Muscle layer of duodenum (tissue), 2 donors: ENCODE measurements at regions not wholly inside any gene's neighbourhood (a gene's known extent, or its start where the extent isn't known, plus 50 kb on each side); places are given as distances from the start of the nearest gene placed in this dataset.
"Not testable (repeated sequence)": the region's sequence is repeated elsewhere in the genome, so short reads cannot be mapped to it uniquely, and the experiment has no call there.

Source experiments
- H3K27ac ChIP-seq: one replicate; pipeline ENCODE4 v1.7.0; 2013; ENCODE audit warnings: mild to moderate bottlenecking, low read length
- H3K27me3 ChIP-seq: one replicate; pipeline ENCODE4 v1.7.0; 2013; ENCODE audit warnings: low read depth, mild to moderate bottlenecking, control low read depth, low read length
- H3K36me3 ChIP-seq, 2 donors: one replicate each; pipeline ENCODE4 v1.7.0; 2013; ENCODE audit warnings: low read length in 2 of 2, control low read depth in 1 of 2, mild to moderate bottlenecking in 1 of 2; ENCODE audit not compliant: insufficient read depth in 2 of 2, control insufficient read depth in 1 of 2
- H3K4me1 ChIP-seq, 2 donors: one replicate each; pipeline ENCODE4 v1.7.0; 2013; ENCODE audit warnings: low read length in 2 of 2, mild to moderate bottlenecking in 2 of 2, control low read depth in 1 of 2, moderate library complexity in 1 of 2; ENCODE audit not compliant: insufficient read depth in 2 of 2, control insufficient read depth in 1 of 2
- H3K4me3 ChIP-seq, 2 donors: one replicate each; pipeline ENCODE4 v1.7.0; 2013; ENCODE audit warnings: low read length in 2 of 2, low read depth in 1 of 2, mild to moderate bottlenecking in 1 of 2
- H3K9me3 ChIP-seq, 2 donors: one replicate each; pipeline ENCODE4 v1.7.0; 2013; ENCODE audit warnings: low read length in 2 of 2, control low read depth in 1 of 2, mild to moderate bottlenecking in 1 of 2; ENCODE audit not compliant: control insufficient read depth in 1 of 2
- donor health status: healthy.

GRCh38 chr3:137171834-137172603 lies 214.2 kb downstream of the IL20RB start:
- Histone ChIP-seq H3K36me3 (no peaks in the 10 kb centered on the region), H3K4me1 (no peaks in the 10 kb centered on the region), H3K27me3 (no peaks in the 10 kb centered on the region), H3K27ac (no peak overlapping the region), H3K4me3 (no peak overlapping the region), H3K9me3 (no peaks in the 10 kb centered on the region)

- Histone ChIP-seq H3K36me3 (no peaks in the 10 kb centered on the region), H3K4me1 (no peaks in the 10 kb centered on the region), H3K9me3 (no peaks in the 10 kb centered on the region), H3K27ac (no peak overlapping the region), H3K27me3 (no peaks in the 10 kb centered on the region), H3K4me3 (no peak overlapping the region)
These were observed 214.9 kb downstream of the IL20RB start for GRCh38 chr3:137172728-137173127.

GRCh38 chr3:137174514-137174913 lies 216.7 kb downstream of the IL20RB start:
- Histone ChIP-seq H3K4me3 (no peak overlapping the region), H3K9me3 (no peaks in the 10 kb centered on the region), H3K36me3 (no peaks in the 10 kb centered on the region)

GRCh38 chr3:137180220-137180619 lies 222.4 kb downstream of the IL20RB start:
- Histone ChIP-seq H3K4me3 (no peak overlapping the region), H3K4me1 (no peaks in the 10 kb centered on the region), H3K27ac (no peak overlapping the region), H3K36me3 (no peaks in the 10 kb centered on the region), H3K27me3 (no peaks in the 10 kb centered on the region), H3K9me3 (no peaks in the 10 kb centered on the region)

More at GRCh38 chr3:137174514-137174913, 216.7 kb downstream of the IL20RB start:
- Histone ChIP-seq H3K4me1 (no peaks in the 10 kb centered on the region), H3K27ac (no peak overlapping the region), H3K27me3 (no peaks in the 10 kb centered on the region)

- Histone ChIP-seq H3K4me3 (no peak overlapping the region), H3K36me3 (no peaks in the 10 kb centered on the region), H3K27me3 (no peaks in the 10 kb centered on the region), H3K4me1 (no peaks in the 10 kb centered on the region), H3K9me3 (no peaks in the 10 kb centered on the region), H3K27ac (no peak overlapping the region)
These were observed 233.5 kb downstream of the IL20RB start for GRCh38 chr3:137191133-137191923.

- Histone ChIP-seq H3K27ac (no peak overlapping the region), H3K9me3 (no peaks in the 10 kb centered on the region), H3K4me3 (no peak overlapping the region), H3K27me3 (no peaks in the 10 kb centered on the region), H3K4me1 (no peaks in the 10 kb centered on the region), H3K36me3 (no peaks in the 10 kb centered on the region)
These were observed 234.2 kb downstream of the IL20RB start for GRCh38 chr3:137191951-137192350.

GRCh38 chr3:137194301-137194700 lies 236.5 kb downstream of the IL20RB start:
- H3K27me3 ChIP-seq = no peaks in the 10 kb centered on the region
- no peak overlapping the region for H3K27ac ChIP-seq
- no peaks in the 10 kb centered on the region for H3K36me3 ChIP-seq
- H3K4me3 ChIP-seq = no peak overlapping the region
- no peaks in the 10 kb centered on the region for H3K4me1 ChIP-seq
- H3K9me3 ChIP-seq = no peaks in the 10 kb centered on the region

GRCh38 chr3:137198374-137198773 lies 240.6 kb downstream of the IL20RB start:
- not testable (repeated sequence) for H3K36me3 ChIP-seq, H3K9me3 ChIP-seq, H3K27ac ChIP-seq, H3K4me3 ChIP-seq, H3K27me3 ChIP-seq, H3K4me1 ChIP-seq

- Histone ChIP-seq H3K36me3 (no peaks in the 10 kb centered on the region), H3K9me3 (no peaks in the 10 kb centered on the region), H3K27ac (no peak overlapping the region), H3K4me3 (no peak overlapping the region), H3K4me1 (peaks cover 0 to under 1% of the 10 kb centered on the region in 2 donors), H3K27me3 (no peaks in the 10 kb centered on the region)
These were observed 241.9 kb downstream of the IL20RB start for GRCh38 chr3:137199678-137200077.

GRCh38 chr3:137201066-137201465 lies 243.3 kb downstream of the IL20RB start:
- Histone ChIP-seq H3K27ac (no peak overlapping the region), H3K4me1 (peaks cover 0 to 7% of the 10 kb centered on the region in 2 donors), H3K27me3 (no peaks in the 10 kb centered on the region), H3K36me3 (no peaks in the 10 kb centered on the region), H3K9me3 (no peaks in the 10 kb centered on the region), H3K4me3 (no peak overlapping the region)

- Histone ChIP-seq H3K27ac (no peak overlapping the region), H3K36me3 (no peaks in the 10 kb centered on the region), H3K4me1 (peaks cover 0 to 7% of the 10 kb centered on the region in 2 donors), H3K27me3 (no peaks in the 10 kb centered on the region), H3K9me3 (no peaks in the 10 kb centered on the region), H3K4me3 (no peak overlapping the region)
These were observed 245.2 kb downstream of the IL20RB start for GRCh38 chr3:137202941-137203340.
